Activated CD4-positive, CD25-positive, alpha-beta regulatory T cell treated with anti-CD3 and anti-CD28 coated beads, Interleukin-2, amount 50 U/mL, for 72 hours (primary cell): ENCODE measurements at regions not wholly inside any gene's neighbourhood (a gene's known extent, or its start where the extent isn't known, plus 50 kb on each side); places are given as distances from the start of the nearest gene placed in this dataset.
"Not testable (repeated sequence)": the region's sequence is repeated elsewhere in the genome, so short reads cannot be mapped to it uniquely, and the experiment has no call there.

Source experiments
- DNase-seq: peaks from one replicate; pipeline ENCODE4 v3.0.0; 2021

GRCh38 chr3:21995079-21995607 is 244.1 kb upstream of the ZNF385D start:
- no peak for DNase-seq

DNA sequence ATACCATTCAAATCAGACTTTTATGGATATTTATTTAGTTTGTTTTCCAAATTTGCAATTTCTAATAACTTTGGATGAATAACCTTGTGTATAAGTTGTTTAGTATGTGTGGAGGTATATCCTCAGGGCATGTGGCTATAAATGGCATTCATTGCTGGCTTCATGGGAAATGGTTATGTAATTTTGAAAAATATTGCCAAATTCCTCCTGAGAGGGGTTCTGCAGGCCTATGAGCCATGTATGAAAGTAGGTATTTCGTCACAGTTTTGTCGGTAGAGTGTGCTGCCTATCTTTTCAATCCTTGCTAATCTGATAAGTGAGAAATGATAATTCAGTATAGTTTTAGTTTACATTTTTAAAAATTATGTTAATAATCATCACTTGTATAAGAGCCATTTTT is 256.4 kb upstream of the ZNF385D start:
- DNase-seq = no peak

- DNase-seq = no peak
Observed at GRCh38 chr3:22010997-22011396, 260.0 kb upstream of the ZNF385D start.

- DNase-seq = no peak
Observed at GRCh38 chr3:22012471-22012870, 261.5 kb upstream of the ZNF385D start.

DNA sequence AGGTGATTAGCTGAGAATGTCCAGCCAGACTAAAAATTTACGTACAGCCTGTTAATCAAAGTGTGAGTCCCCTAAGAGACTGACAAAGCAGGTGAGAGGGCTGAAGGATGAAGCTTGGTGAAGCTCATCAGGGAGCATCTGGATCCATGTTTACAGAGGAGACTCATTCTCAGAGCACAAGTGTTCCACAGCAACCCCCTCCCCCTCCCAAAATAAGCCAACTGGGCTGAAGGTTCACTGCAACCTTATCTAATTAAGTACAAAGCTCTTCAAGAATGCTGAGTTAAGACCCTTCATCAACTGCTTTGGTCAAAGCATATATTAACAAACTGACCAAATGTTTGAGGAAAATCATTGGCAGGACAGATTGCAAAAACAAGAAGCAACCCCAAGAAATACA is 262.6 kb upstream of the ZNF385D start:
- DNase-seq = no peak

DNA sequence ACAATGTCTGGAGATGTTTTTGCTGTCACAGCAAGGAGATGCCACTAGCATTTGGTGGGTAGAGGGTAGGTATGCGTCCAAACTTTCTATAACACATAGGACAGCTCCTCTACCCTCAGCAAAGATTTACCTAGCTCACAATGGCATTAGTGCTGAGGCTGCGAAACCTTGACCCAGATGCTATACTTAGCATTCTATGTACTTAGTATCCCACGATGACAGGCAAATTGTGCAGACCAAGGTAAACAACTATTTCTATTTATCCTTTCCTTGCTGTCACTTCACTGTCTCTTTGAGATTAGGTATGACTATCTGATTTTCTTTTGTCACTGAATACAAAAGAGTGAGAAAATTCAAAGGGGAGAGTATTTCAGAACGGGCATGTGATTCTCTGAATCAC is 265.2 kb upstream of the ZNF385D start:
- DNase-seq = no peak

DNA sequence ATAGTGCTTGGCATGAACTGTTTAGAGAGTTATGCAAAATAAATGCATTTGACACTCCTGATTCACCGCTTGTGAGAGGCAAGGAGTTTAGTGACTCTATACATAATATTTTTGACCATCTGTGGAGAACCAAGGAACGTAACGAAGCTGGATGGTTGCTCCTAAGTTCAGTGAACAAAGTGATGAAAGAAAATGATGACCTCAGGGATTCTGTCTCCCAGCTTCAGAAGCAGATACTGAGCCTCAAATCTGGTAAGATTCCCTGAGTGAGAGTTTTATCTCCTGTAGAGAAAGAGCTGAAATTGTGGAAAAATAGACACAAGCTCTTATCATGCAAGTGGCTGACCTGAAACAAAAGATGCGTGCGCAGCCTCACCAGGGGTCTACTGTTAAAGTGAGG is 273.6 kb upstream of the ZNF385D start:
- not testable (repeated sequence) for DNase-seq

DNA sequence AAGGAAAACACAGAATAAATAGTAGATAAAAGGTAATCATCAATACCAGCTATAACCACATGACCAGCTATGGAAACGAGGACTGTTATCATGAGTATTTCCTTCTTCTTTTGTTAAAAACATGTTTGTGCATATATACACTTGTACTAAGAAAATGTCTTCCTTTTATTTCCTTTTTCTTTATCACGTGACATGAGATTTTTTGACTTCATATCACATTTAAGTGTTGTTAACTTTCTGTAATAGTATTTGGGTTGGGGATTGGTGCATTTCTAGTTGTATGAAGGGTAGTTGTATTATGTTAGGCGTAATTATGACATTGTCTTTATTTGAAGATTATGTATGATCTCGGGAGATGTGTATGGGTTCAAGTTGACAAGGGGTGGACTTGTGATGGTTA is 278.5 kb upstream of the ZNF385D start:
- no peak for DNase-seq

DNA sequence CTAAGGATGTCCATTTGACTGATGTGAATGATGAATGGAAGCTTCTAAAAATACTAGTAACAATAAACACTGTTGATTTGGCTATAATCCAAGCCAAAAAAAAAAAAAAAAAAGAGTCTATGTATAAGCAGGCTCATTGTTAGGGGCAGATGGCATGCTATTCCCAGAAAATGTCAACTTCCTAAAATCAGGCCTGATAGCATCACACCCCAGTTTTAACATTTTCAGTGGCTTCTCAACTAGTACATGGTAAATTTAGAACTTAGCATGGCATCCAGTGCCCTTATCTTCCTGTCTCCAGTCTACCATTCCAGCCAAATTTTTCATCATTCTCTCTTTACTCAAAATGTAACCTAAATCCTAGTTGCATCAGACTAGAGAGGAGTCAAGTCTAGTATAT is 288.2 kb upstream of the ZNF385D start:
- no peak for DNase-seq

GRCh38 chr3:22040150-22040549 is 289.1 kb upstream of the ZNF385D start:
- DNase-seq = no peak

GRCh38 chr3:22045882-22046281 is 294.9 kb upstream of the ZNF385D start:
- no peak for DNase-seq

DNA sequence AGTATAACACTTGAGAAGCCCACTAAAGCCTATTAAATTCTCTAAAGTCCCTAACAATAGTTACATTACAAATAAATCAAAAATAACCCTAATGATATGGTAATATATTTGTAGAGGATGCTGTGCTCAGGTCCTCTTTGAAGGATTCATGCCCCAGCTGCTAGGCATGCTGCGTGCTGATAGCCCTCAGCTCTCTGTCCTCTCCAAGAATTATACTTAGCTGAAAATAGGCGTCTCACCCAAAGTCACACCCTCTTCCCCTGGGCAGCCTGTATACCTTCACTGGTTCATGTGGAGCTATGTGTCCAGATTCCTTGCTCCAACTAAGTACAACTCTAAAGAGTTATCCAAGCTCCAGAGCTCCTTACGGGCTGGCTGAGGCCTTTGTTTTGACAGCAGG is 312.5 kb upstream of the ZNF385D start:
- no peak for DNase-seq

- DNase-seq = no peak
Observed at GRCh38 chr3:22068619-22069018, 317.6 kb upstream of the ZNF385D start.

- DNase-seq = no peak
Observed at GRCh38 chr3:22088204-22088603, 337.2 kb upstream of the ZNF385D start.

DNA sequence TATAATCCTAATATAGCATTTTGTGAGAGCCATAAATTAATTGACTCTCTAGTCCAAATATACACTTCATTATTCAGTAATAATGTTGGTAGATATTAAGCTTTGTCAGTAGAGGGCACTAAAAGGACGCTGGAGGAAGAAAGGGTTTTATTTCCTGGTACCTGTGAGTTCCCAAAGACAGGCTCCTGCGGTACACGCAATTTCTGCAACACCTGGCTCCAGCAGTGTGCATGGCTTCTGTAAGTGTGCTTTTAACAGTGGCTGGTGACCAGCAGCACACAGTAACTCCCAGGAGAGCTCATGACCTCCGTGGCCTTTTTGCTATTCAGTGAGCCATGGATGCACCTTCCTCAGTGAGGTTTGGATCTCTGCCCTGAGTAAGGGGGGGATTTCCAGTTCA is 338.3 kb upstream of the ZNF385D start:
- DNase-seq = no peak

GRCh38 chr3:22091329-22091728 is 340.3 kb upstream of the ZNF385D start:
- no peak for DNase-seq

DNA sequence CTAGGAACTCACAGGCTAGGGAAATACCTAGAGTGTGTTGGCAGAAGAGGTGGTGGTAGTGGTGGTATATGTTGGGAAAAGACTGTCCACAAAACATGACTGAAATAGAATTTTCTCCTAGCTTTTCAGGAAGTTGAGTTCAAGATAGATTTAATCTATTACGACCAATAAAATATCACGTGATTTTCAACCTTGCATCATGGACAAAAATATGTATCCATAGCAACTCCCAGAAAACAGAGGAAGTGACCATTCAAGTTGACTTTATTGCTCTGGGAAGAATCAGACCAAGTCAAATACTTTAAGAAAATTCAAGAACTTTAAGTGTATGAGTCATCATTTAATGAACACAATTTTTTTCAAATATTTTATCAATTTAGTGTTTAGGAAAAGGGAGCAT is 347.0 kb upstream of the ZNF385D start:
- DNase-seq = no peak

- DNase-seq = no peak
Observed at GRCh38 chr3:22101351-22101750, 350.3 kb upstream of the ZNF385D start.

GRCh38 chr3:22101811-22102210 is 350.8 kb upstream of the ZNF385D start:
- DNase-seq = no peak

GRCh38 chr3:22103423-22103822 is 352.4 kb upstream of the ZNF385D start:
- DNase-seq = no peak

- DNase-seq = no peak
Observed at GRCh38 chr3:22106213-22106896, 355.3 kb upstream of the ZNF385D start.

- no peak for DNase-seq
Observed at GRCh38 chr3:22111226-22111625, 360.2 kb upstream of the ZNF385D start.

- no peak for DNase-seq
Observed at GRCh38 chr3:22113453-22113852, 362.4 kb upstream of the ZNF385D start.

DNA sequence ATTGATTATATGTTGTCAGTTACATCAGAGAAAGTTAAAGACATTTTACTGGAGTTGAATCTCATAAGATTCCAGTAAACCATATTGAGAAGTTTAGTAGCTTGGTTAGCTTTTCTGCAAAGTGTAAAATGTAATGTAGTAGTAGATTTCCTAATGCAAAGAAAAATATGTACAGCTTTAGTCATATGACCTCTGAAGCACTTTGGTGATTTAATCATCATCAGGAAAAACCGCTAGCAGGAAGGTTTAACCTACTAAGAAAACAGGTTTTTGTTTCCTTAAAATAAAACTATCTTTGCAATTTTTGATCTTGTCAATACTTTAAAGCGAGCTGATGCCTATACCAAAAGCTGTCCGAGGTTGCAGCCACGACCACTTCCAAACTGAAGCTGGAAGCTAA is 364.6 kb upstream of the ZNF385D start:
- no peak for DNase-seq

- no peak for DNase-seq
Observed at GRCh38 chr3:22117091-22117490, 366.1 kb upstream of the ZNF385D start.
